B cell (primary cell): ENCODE measurements at regions not wholly inside any gene's neighbourhood (a gene's known extent, or its start where the extent isn't known, plus 50 kb on each side); places are given as distances from the start of the nearest gene placed in this dataset.

Source experiments
- ATAC-seq: fragments of 200-7000 bp; cut with Tn5 transposase; one replicate; pipeline ENCODE4 v1.10.0; 2021; ENCODE audit warnings: low read depth, mild to moderate bottlenecking, moderate number of reproducible peaks, moderate library complexity
- CTCF ChIA-PET: fragments of 350-600 bp; sonication (Branson Sonifier 250); formaldehyde crosslinking; loops from one replicate; lab custom pipeline; 2021; ENCODE audit warnings: antibody characterized with exemption, inconsistent platforms; lab: Charles Lee
- POLR2A ChIA-PET: fragments of 350-600 bp; sonication (Branson Sonifier 250); formaldehyde crosslinking; loops from one replicate; lab custom pipeline; 2021; ENCODE audit warnings: antibody characterized with exemption; lab: Charles Lee
- DNase-seq: peaks from one replicate; pipeline ENCODE4 v3.0.0; 2013
- H2AFZ ChIP-seq: 2 replicates; pipeline ENCODE4 v1.6.1; 2012; ENCODE audit warnings: mild to moderate bottlenecking, low read depth, low read length; ENCODE audit not compliant: insufficient read depth, poor library complexity, severe bottlenecking
- H3K27ac ChIP-seq, 2 donors: 1 replicate in 1 of 2; 2 replicates in 1 of 2; pipeline ENCODE4 v1.5.1; 2012 to 2013; ENCODE audit warnings: low read length in 2 of 2, mild to moderate bottlenecking in 2 of 2, moderate library complexity in 1 of 2
- H3K27me3 ChIP-seq, 4 experiments: fragments of 200-600 bp in 1 of 4; sonication (generic) in 1 of 4; replicated peaks in 1 of 4; 1 replicate in 2 of 4; 2 replicates in 2 of 4; pipeline versions ENCODE4 v1.6.1 to v1.7.0; 2013 to 2016; ENCODE audit warnings: low read length in 3 of 4, mild to moderate bottlenecking in 2 of 4, mixed read lengths in 1 of 4, moderate library complexity in 1 of 4; ENCODE audit not compliant: insufficient read depth in 4 of 4, control insufficient read depth in 3 of 4; ENCODE audit errors: control extremely low read depth in 1 of 4
- H3K36me3 ChIP-seq, 2 experiments: replicated peaks in 1 of 2; 1 replicate in 1 of 2; 2 replicates in 1 of 2; pipeline versions ENCODE4 v1.6.1 to v1.7.1; 2013; ENCODE audit warnings: low read length in 1 of 2; ENCODE audit not compliant: insufficient read depth in 2 of 2, control insufficient read depth in 1 of 2; ENCODE audit errors: control extremely low read depth in 1 of 2, extremely low read depth in 1 of 2
- H3K4me1 ChIP-seq, 2 donors: fragments of 200-600 bp in 1 of 2; sonication (generic) in 1 of 2; 1 replicate in 1 of 2; 2 replicates in 1 of 2; pipeline versions ENCODE4 v1.5.1 to v1.6.1; 2013 to 2017; ENCODE audit warnings: low read length in 2 of 2; ENCODE audit not compliant: control insufficient read depth in 2 of 2, insufficient read depth in 2 of 2
- H3K4me2 ChIP-seq: replicated peaks from 2 replicates; pipeline ENCODE3; 2012; ENCODE audit warnings: mild to moderate bottlenecking, low read depth, low read length; ENCODE audit not compliant: poor library complexity, severe bottlenecking
- H3K4me3 ChIP-seq, 5 experiments: fragments of 200-600 bp in 1 of 5; sonication (generic) in 1 of 5; 1 replicate in 3 of 5; 2 replicates in 2 of 5; pipeline versions ENCODE4 v1.5.1 to v1.7.0; 2011 to 2016; ENCODE audit warnings: low read length in 4 of 5, mild to moderate bottlenecking in 4 of 5, low read depth in 2 of 5, control low read depth in 1 of 5, moderate library complexity in 1 of 5; ENCODE audit not compliant: insufficient read depth in 1 of 5; ENCODE audit errors: control extremely low read depth in 1 of 5, extremely low read depth in 1 of 5
- H3K79me2 ChIP-seq: fragments of 200-600 bp; sonication (generic); one replicate; pipeline ENCODE4 v1.6.0; 2016; ENCODE audit warnings: low read length; ENCODE audit not compliant: control insufficient read depth, insufficient read depth
- H3K9ac ChIP-seq: fragments of 200-600 bp; sonication (generic); 2 replicates; pipeline ENCODE4 v1.6.1; 2017; ENCODE audit warnings: mild to moderate bottlenecking, low read length, moderate library complexity
- H3K9me3 ChIP-seq, 3 donors: one replicate each; pipeline versions ENCODE4 v1.6.1 to v1.7.1; 2013; ENCODE audit warnings: low read length in 2 of 3; ENCODE audit not compliant: control insufficient read depth in 2 of 3, insufficient read depth in 1 of 3; ENCODE audit errors: control extremely low read depth in 1 of 3
- H4K20me1 ChIP-seq: 2 replicates; pipeline ENCODE4 v1.6.0; 2012; ENCODE audit warnings: mild to moderate bottlenecking, low read length; ENCODE audit not compliant: insufficient read depth, control insufficient read depth, poor library complexity, severe bottlenecking
- H3K27ac Mint-ChIP-seq: one replicate; pipeline ENCODE4 v1.8.0; 2021; ENCODE audit warnings: mixed read lengths
- H3K27me3 Mint-ChIP-seq: one replicate; pipeline ENCODE4 v1.8.0; 2021; ENCODE audit warnings: mixed read lengths
- H3K4me1 Mint-ChIP-seq: one replicate; pipeline ENCODE4 v1.8.0; 2021; ENCODE audit warnings: mixed read lengths
- H3K4me3 Mint-ChIP-seq: one replicate; pipeline ENCODE4 v1.8.0; 2021; ENCODE audit warnings: mixed read lengths
- H3K9me3 Mint-ChIP-seq: one replicate; pipeline ENCODE4 v1.8.0; 2022; ENCODE audit warnings: mixed read lengths; ENCODE audit not compliant: insufficient read depth
- CTCF ChIP-seq: fragments of 200-600 bp; IDR thresholded peaks from one replicate; pipeline ENCODE4 v1.8.0; 2022; ENCODE audit warnings: antibody characterized with exemption, mild to moderate bottlenecking
- EZH2 ChIP-seq: IDR thresholded peaks from 2 replicates; pipeline ENCODE4 v1.6.1; 2012; ENCODE audit warnings: borderline replicate concordance, low read depth, mild to moderate bottlenecking, moderate library complexity, low read length; ENCODE audit not compliant: insufficient read depth, poor library complexity, severe bottlenecking
- WGBS: methylation state at CpG from one replicate; pipeline ENCODE4 v1.1.5; 2013; ENCODE audit warnings: missing lambda C conversion rate; ENCODE audit not compliant: insufficient coverage; 5-methylcytosine and 5-hydroxymethylcytosine counted together
- intact Hi-C: fragments of 100-400 bp; cut with micrococcal nuclease; formaldehyde crosslinking; loops from one replicate; pipeline ENCODE4 v1.10.0; 2022

GRCh38 chr3:132145833-132146232 is 111.0 kb upstream of the CPNE4 start:
- Histone ChIP-seq H3K27ac (no peak overlapping the region), H4K20me1 (no peaks in the 10 kb centered on the region), H3K4me1 (no peaks in the 10 kb centered on the region), H2AFZ (no peak overlapping the region), H3K79me2 (no peaks in the 10 kb centered on the region), H3K27me3 (no peaks in the 10 kb centered on the region), H3K9ac (no peak overlapping the region), H3K4me2 (no peak overlapping the region), H3K4me3 (no peak overlapping the region), H3K36me3 (no peaks in the 10 kb centered on the region), H3K9me3 (no peaks in the 10 kb centered on the region)
- DNase-seq, result no peak
- 88% methylated on average over 1 of the region's 2 CpGs for WGBS
- H3K9me3 Mint-ChIP-seq, result no peaks in the 10 kb centered on the region
- no peaks in the 10 kb centered on the region for H3K4me1 Mint-ChIP-seq
- ChIA-PET POLR2A (no interaction called here), CTCF (no interaction called here)
- H3K27ac Mint-ChIP-seq, result no peak overlapping the region
- no peak overlapping the region for H3K4me3 Mint-ChIP-seq
- H3K27me3 Mint-ChIP-seq, result no peaks in the 10 kb centered on the region
- no peak for ATAC-seq
- TF ChIP-seq CTCF (no peak), EZH2 (no peak)
- intact Hi-C loops, result no loop called here

- ChIA-PET POLR2A (no interaction called here), CTCF (no interaction called here)
- H3K9me3 Mint-ChIP-seq, result no peaks in the 10 kb centered on the region
- intact Hi-C loops, result no loop called here
- H2AFZ ChIP-seq, result no peak overlapping the region
- H3K4me1 Mint-ChIP-seq, result no peaks in the 10 kb centered on the region
- H3K4me1 ChIP-seq, result no peaks in the 10 kb centered on the region
- TF ChIP-seq EZH2, result no peak
- no peak for TF ChIP-seq CTCF
- H3K9me3 ChIP-seq, result no peaks in the 10 kb centered on the region
- DNase-seq (no peak), ATAC-seq (no peak)
- H3K36me3 ChIP-seq, result no peaks in the 10 kb centered on the region
- H3K27me3 Mint-ChIP-seq, result peaks cover 17% of the 10 kb centered on the region
- no peaks in the 10 kb centered on the region for H3K79me2 ChIP-seq
- no peaks in the 10 kb centered on the region for H4K20me1 ChIP-seq
- H3K27me3 ChIP-seq, result no peaks in the 10 kb centered on the region
- H3K4me2 ChIP-seq, result no peak overlapping the region
- H3K27ac ChIP-seq, result no peak overlapping the region
- WGBS, result no CpG with 5 or more reads among the region's 5 CpGs
- H3K9ac ChIP-seq, result no peak overlapping the region
- no peak overlapping the region for H3K4me3 ChIP-seq
- H3K27ac Mint-ChIP-seq, result no peak overlapping the region
- H3K4me3 Mint-ChIP-seq, result no peak overlapping the region
Observed at GRCh38 chr3:132154619-132155018, 119.8 kb upstream of the CPNE4 start.
